Lower lobe of right lung (tissue), 2 donors: ENCODE measurements at regions not wholly inside any gene's neighbourhood (a gene's known extent, or its start where the extent isn't known, plus 50 kb on each side); places are given as distances from the start of the nearest gene placed in this dataset.

Experiments
- ATAC-seq, 2 donors: fragments of 200-7000 bp; cut with Tn5 transposase; one replicate each; pipeline ENCODE4 v1.9.1; 2020 to 2022; ENCODE audit warnings: mild to moderate bottlenecking in 2 of 2, moderate library complexity in 2 of 2
- DNase-seq: peaks from one replicate; pipeline ENCODE4 v3.0.0-alpha.2; 2020
- H3K27ac ChIP-seq: fragments of 200-600 bp; one replicate; pipeline ENCODE4 v1.8.0; 2022
- H3K27me3 ChIP-seq: fragments of 200-600 bp; one replicate; pipeline ENCODE4 v1.8.0; 2022; ENCODE audit warnings: low read depth
- H3K36me3 ChIP-seq: fragments of 200-600 bp; one replicate; pipeline ENCODE4 v1.8.0; 2022; ENCODE audit warnings: mild to moderate bottlenecking
- H3K4me1 ChIP-seq: fragments of 200-600 bp; one replicate; pipeline ENCODE4 v1.8.0; 2022
- H3K4me3 ChIP-seq: fragments of 200-600 bp; one replicate; pipeline ENCODE4 v1.8.0; 2022; ENCODE audit warnings: mild to moderate bottlenecking
- H3K9me3 ChIP-seq: fragments of 200-600 bp; one replicate; pipeline ENCODE4 v1.8.0; 2022
- intact Hi-C: fragments of 100-400 bp; cut with DNase I; formaldehyde crosslinking; loops from one replicate; pipeline ENCODE4 v1.11.0; 2022
- TF ChIP-seq, protein P1 (sequence below): fragments of 200-600 bp; IDR thresholded peaks from one replicate; pipeline ENCODE4 v1.8.0; 2022; ENCODE audit warnings: antibody characterized with exemption, mild to moderate bottlenecking
- donor health status: DM: no; HTN: yes; CAD: no; lungs with severe emphysema.

DNA sequence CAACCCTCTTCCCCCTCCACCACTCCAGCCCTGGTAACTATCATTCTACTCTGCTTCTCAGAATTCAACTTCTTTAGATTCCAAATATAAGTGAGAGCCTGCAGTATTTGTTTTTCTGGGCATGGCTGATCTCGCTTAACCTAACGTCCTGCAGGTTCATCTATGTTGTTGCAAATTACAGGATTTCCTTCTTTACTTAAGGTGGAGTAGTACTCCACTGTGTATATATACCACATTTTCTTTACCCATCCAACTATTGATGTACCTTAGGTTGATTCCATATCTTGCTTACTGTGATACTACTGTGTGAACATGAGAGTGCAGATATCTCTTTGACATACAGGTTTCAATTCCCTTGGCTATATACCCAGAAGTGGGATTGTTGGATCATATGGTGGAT lies 106.3 kb upstream of the ZNF366 start:
- Histone ChIP-seq H3K9me3 (no peaks in the 10 kb centered on the region), H3K27me3 (no peaks in the 10 kb centered on the region), H3K4me3 (no peak overlapping the region), H3K27ac (no peak overlapping the region), H3K36me3 (no peaks in the 10 kb centered on the region), H3K4me1 (no peaks in the 10 kb centered on the region)
- DNase-seq = no peak
- intact Hi-C loops = no loop called here
- TF ChIP-seq, protein P1, sequence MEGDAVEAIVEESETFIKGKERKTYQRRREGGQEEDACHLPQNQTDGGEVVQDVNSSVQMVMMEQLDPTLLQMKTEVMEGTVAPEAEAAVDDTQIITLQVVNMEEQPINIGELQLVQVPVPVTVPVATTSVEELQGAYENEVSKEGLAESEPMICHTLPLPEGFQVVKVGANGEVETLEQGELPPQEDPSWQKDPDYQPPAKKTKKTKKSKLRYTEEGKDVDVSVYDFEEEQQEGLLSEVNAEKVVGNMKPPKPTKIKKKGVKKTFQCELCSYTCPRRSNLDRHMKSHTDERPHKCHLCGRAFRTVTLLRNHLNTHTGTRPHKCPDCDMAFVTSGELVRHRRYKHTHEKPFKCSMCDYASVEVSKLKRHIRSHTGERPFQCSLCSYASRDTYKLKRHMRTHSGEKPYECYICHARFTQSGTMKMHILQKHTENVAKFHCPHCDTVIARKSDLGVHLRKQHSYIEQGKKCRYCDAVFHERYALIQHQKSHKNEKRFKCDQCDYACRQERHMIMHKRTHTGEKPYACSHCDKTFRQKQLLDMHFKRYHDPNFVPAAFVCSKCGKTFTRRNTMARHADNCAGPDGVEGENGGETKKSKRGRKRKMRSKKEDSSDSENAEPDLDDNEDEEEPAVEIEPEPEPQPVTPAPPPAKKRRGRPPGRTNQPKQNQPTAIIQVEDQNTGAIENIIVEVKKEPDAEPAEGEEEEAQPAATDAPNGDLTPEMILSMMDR = no peak
- no peak for ATAC-seq

DNA sequence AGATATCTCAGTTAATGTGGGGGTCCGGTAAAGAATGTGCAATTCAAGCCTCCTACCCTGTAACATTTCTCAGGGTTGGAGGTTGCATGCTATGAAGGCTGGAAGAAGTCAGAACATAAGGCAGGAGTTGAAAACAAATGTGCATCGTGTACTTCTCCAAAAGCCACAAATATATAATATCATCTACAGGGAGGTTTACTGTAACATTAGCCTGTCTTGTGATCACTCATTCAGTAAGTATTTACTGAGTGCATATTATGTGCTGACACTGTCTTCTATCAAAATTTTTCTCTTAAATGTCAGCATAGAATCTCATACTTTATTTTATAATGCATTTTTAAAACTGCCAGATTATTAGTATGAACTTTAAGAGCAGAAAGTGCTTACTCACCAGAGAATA lies 105.6 kb upstream of the ZNF366 start:
- DNase-seq (no peak), ATAC-seq (no peak)
- no peaks in the 10 kb centered on the region for H3K27me3 ChIP-seq
- H3K4me1 ChIP-seq = no peaks in the 10 kb centered on the region
- no peak overlapping the region for H3K27ac ChIP-seq
- no peak overlapping the region for H3K4me3 ChIP-seq
- H3K36me3 ChIP-seq = no peaks in the 10 kb centered on the region
- TF ChIP-seq, protein P1 = no peak
- H3K9me3 ChIP-seq = no peaks in the 10 kb centered on the region
- intact Hi-C loops = no loop called here

DNA sequence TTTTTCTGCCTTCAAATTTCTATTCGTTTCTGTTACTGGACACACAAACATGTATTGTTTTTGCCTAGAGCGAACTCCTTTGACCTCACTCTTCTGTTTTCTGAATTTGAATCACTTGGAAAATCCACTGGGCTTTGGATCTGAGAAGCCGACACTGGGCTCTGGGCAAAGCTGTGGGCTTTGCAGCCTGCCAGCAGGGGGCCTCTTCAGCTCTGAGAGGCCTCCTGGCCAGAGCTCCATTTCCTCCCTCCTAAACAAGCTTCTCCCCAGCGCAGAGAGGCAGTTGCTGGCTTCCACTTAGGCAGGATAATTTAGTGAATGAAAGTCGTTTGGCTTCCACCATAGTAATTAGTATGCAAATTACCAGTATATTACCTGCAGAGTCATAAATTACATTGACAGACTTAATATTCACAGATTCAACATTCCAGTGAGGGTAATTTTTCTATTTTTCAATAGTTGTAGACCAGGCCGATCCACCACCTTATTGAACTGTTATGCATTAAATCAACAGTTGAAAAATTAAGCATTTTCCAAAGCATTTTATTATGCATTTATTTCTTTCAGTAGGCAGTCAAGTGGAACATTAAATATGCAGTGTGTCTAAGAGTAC lies 104.0 kb upstream of the ZNF366 start:
- TF ChIP-seq, protein P1 = peak; percentile 97
- Histone ChIP-seq H3K27ac (no peak overlapping the region), H3K4me3 (no peak overlapping the region), H3K9me3 (no peaks in the 10 kb centered on the region), H3K36me3 (no peaks in the 10 kb centered on the region), H3K27me3 (no peaks in the 10 kb centered on the region), H3K4me1 (no peaks in the 10 kb centered on the region)
- peak; percentile 81 for DNase-seq
- peak; percentile 96 to 97 for ATAC-seq
- intact Hi-C loops = no loop called here

GRCh38 chr5:72608926-72609325 lies 101.7 kb upstream of the ZNF366 start:
- no peak for ATAC-seq

GRCh38 chr5:72608297-72608696 lies 101.1 kb upstream of the ZNF366 start:
- intact Hi-C loops = no loop called here
- no peaks in the 10 kb centered on the region for H3K27me3 ChIP-seq
- no peaks in the 10 kb centered on the region for H3K4me1 ChIP-seq
- TF ChIP-seq, protein P1 = no peak
- H3K27ac ChIP-seq = no peak overlapping the region
- H3K4me3 ChIP-seq = no peak overlapping the region
- ATAC-seq = no peak
- DNase-seq = no peak
- no peaks in the 10 kb centered on the region for H3K9me3 ChIP-seq
- no peaks in the 10 kb centered on the region for H3K36me3 ChIP-seq

More at GRCh38 chr5:72608926-72609325, 101.7 kb upstream of the ZNF366 start:
- intact Hi-C loops = no loop called here
- no peaks in the 10 kb centered on the region for H3K36me3 ChIP-seq
- H3K9me3 ChIP-seq = no peaks in the 10 kb centered on the region
- no peak for DNase-seq
- TF ChIP-seq, protein P1 = no peak
- no peak overlapping the region for H3K27ac ChIP-seq
- H3K4me1 ChIP-seq = no peaks in the 10 kb centered on the region
- no peaks in the 10 kb centered on the region for H3K27me3 ChIP-seq
- no peak overlapping the region for H3K4me3 ChIP-seq
